Brain pericyte (primary cell): ENCODE measurements at regions not wholly inside any gene's neighbourhood (a gene's known extent, or its start where the extent isn't known, plus 50 kb on each side); places are given as distances from the start of the nearest gene placed in this dataset.

Source experiments
- DNase-seq: peaks from one replicate; pipeline ENCODE4 v3.0.0-alpha.2; 2012; ENCODE audit warnings: low read depth, low spot score

- DNase-seq = no peak
Measured at GRCh38 chr9:106321394-106322180, 541.4 kb upstream of the ZNF462 start.

- DNase-seq = no peak
Measured at GRCh38 chr9:106322706-106323245, 540.2 kb upstream of the ZNF462 start.

- DNase-seq = no peak
Measured at GRCh38 chr9:106324053-106324585, 538.8 kb upstream of the ZNF462 start.

GRCh38 chr9:106324591-106325280 lies 538.2 kb upstream of the ZNF462 start:
- no peak for DNase-seq

GRCh38 chr9:106326493-106326892 lies 536.5 kb upstream of the ZNF462 start:
- DNase-seq = no peak

GRCh38 chr9:106333481-106333880 lies 529.5 kb upstream of the ZNF462 start:
- DNase-seq = no peak

- DNase-seq = no peak
Measured at GRCh38 chr9:106334081-106334480, 528.9 kb upstream of the ZNF462 start.

- DNase-seq = no peak
Measured at GRCh38 chr9:106339882-106340281, 523.1 kb upstream of the ZNF462 start.

GRCh38 chr9:106350777-106351176 lies 512.2 kb upstream of the ZNF462 start:
- DNase-seq = no peak

GRCh38 chr9:106356924-106357323 lies 506.0 kb upstream of the ZNF462 start:
- no peak for DNase-seq

- DNase-seq = no peak
Measured at GRCh38 chr9:106358331-106358730, 504.6 kb upstream of the ZNF462 start.

GRCh38 chr9:106376689-106377088 lies 486.3 kb upstream of the ZNF462 start:
- no peak for DNase-seq

- DNase-seq = no peak
Measured at GRCh38 chr9:106383072-106383471, 479.9 kb upstream of the ZNF462 start.

- no peak for DNase-seq
Measured at GRCh38 chr9:106387965-106388364, 475.0 kb upstream of the ZNF462 start.

GRCh38 chr9:106393226-106393625 lies 469.7 kb upstream of the ZNF462 start:
- no peak for DNase-seq

- no peak for DNase-seq
Measured at GRCh38 chr9:106400170-106400569, 462.8 kb upstream of the ZNF462 start.

GRCh38 chr9:106400950-106401349 lies 462.0 kb upstream of the ZNF462 start:
- no peak for DNase-seq

GRCh38 chr9:106403081-106403480 lies 459.9 kb upstream of the ZNF462 start:
- DNase-seq = no peak

- no peak for DNase-seq
Measured at GRCh38 chr9:106404137-106404536, 458.8 kb upstream of the ZNF462 start.

GRCh38 chr9:106405871-106406435 lies 457.0 kb upstream of the ZNF462 start:
- DNase-seq = no peak

- DNase-seq = no peak
Measured at GRCh38 chr9:106414042-106414441, 448.9 kb upstream of the ZNF462 start.

GRCh38 chr9:106417685-106418084 lies 445.3 kb upstream of the ZNF462 start:
- no peak for DNase-seq
